Adrenal gland (tissue), 9 donors: ENCODE measurements at regions not wholly inside any gene's neighbourhood (a gene's known extent, or its start where the extent isn't known, plus 50 kb on each side); places are given as distances from the start of the nearest gene placed in this dataset.

ENCODE experiments used
- DNase-seq, 7 donors: peaks; one replicate each; pipeline ENCODE4 v3.0.0-alpha.2; 2019 to 2020
- H3K27ac ChIP-seq, 5 donors: fragments of 200-600 bp; sonication (generic) in 4 of 5; 1 replicate in 3 of 5; 2 replicates in 2 of 5; pipeline versions ENCODE4 v1.5.1 to v1.8.0; 2016 to 2020; ENCODE audit warnings: mild to moderate bottlenecking in 1 of 5
- H3K27me3 ChIP-seq: fragments of 200-600 bp; 2 replicates; pipeline ENCODE4 v1.8.0; 2021
- H3K36me3 ChIP-seq, 2 donors: fragments of 200-600 bp; replicated peaks in 1 of 2; 1 replicate in 1 of 2; 2 replicates in 1 of 2; pipeline versions ENCODE4 v1.5.1 to v1.8.0; 2018 to 2022
- H3K4me1 ChIP-seq, 2 donors: fragments of 200-600 bp; replicated peaks in 1 of 2; 1 replicate in 1 of 2; 2 replicates in 1 of 2; pipeline versions ENCODE4 v1.5.1 to v1.8.0; 2018 to 2021
- H3K4me3 ChIP-seq, 4 donors: fragments of 200-600 bp; sonication (generic) in 3 of 4; one replicate each; pipeline ENCODE4 v1.5.1; 2016 to 2018
- H3K9me3 ChIP-seq, 3 donors: fragments of 200-600 bp; sonication (generic) in 1 of 3; replicated peaks in 1 of 3; 1 replicate in 2 of 3; 2 replicates in 1 of 3; pipeline versions ENCODE4 v1.5.1 to v1.8.0; 2016 to 2021
- CTCF ChIP-seq, 6 experiments: fragments of 450-650 bp in 4 of 6; fragments of 200-600 bp in 2 of 6; sonication (generic) in 1 of 6; IDR thresholded peaks; 1 replicate in 5 of 6; 2 replicates in 1 of 6; pipeline versions ENCODE4 v1.5.1 to v1.8.0; 2016 to 2021; ENCODE audit warnings: antibody characterized with exemption in 6 of 6, mild to moderate bottlenecking in 2 of 6, moderate library complexity in 1 of 6
- POLR2A ChIP-seq, 2 donors: fragments of 450-650 bp; IDR thresholded peaks; one replicate each; pipeline ENCODE4 v1.6.1; 2017; ENCODE audit warnings: antibody characterized with exemption in 2 of 2, mild to moderate bottlenecking in 2 of 2, moderate library complexity in 1 of 2
- WGBS, 4 donors: extraction: QIAGEN DNeasy Blood & Tissue Kit in 2 of 4; methylation state at CpG; one replicate each; pipeline versions ENCODE4 v1.1.5 to v1.1.7; 2013 to 2017; 5-methylcytosine and 5-hydroxymethylcytosine counted together
- intact Hi-C, 2 donors: fragments of 100-400 bp; cut with DNase I; formaldehyde crosslinking; loops; one replicate each; pipeline versions ENCODE4 v1.14.1 to v1.15.0; 2022 to 2023
- donor health status: healthy with polysubstance abuse.
- donor health status: Bipolar disorder and iron deficiency.
- donor health status: DM: yes; HTN: yes; CAD: no.
- donor health status: DM: no; HTN: no; CAD: no.
- donor health status: DM: no; HTN: no; CAD: no.

DNA sequence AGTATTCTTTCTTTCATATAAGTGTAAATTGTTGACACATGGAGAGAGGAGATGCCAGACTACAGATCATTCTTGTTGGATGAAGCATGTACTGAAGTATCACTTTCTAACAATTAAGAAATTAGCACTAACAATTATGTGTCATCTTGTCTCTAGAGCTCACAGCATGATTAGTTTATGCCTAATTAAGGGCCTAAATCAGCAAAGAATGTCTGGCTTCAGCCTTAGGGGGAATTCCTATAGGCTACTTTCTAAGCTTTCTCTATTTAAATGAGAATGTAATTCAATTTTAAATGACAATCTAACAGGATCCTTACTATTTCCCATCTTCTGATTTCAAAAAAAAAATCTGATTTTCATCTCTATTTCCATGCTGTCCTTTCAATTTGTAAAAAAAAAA, 371.0 kb downstream of the EPHA7 start:
- intact Hi-C loops: no loop called here
- Histone ChIP-seq H3K4me1 (no peaks in the 10 kb centered on the region), H3K9me3 (no peaks in the 10 kb centered on the region), H3K4me3 (no peak overlapping the region), H3K27ac (no peak overlapping the region), H3K27me3 (no peaks in the 10 kb centered on the region), H3K36me3 (no peaks in the 10 kb centered on the region)
- no peak for TF ChIP-seq CTCF (IDR thresholded peaks at IDR 0.05)
- TF ChIP-seq POLR2A (IDR thresholded peaks at IDR 0.05): no peak
- no peak for DNase-seq

DNA sequence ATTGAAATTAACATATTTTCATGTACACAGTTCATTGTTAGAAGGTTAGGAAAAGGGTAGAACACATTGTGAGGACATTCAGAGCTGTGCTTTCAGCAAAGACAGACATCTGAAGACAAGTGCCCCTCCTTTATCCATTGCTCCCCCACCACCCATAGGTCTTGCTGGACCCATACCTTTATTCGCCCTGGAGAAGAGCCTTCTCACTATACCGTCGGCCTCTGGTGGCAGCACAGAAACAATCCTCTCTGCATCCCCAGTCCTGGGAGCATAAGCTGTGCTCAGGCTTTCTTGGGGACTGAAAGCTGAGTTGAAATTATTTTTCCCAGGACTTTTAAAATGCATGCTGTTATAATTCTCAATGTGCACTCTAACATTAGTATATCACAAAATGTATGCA, 372.3 kb downstream of the EPHA7 start:
- H3K27ac ChIP-seq: no peak overlapping the region
- no peak overlapping the region for H3K4me3 ChIP-seq
- no peak for DNase-seq
- no peak for TF ChIP-seq POLR2A (IDR thresholded peaks at IDR 0.05)
- TF ChIP-seq CTCF (IDR thresholded peaks at IDR 0.05): no peak
- H3K27me3 ChIP-seq: no peaks in the 10 kb centered on the region
- no peaks in the 10 kb centered on the region for H3K36me3 ChIP-seq
- intact Hi-C loops: no loop called here
- H3K4me1 ChIP-seq: no peaks in the 10 kb centered on the region
- WGBS, 4 donors: 51 to 73% (median 61%) methylated on average over 3 of the region's 3 CpGs
- no peaks in the 10 kb centered on the region for H3K9me3 ChIP-seq

DNA sequence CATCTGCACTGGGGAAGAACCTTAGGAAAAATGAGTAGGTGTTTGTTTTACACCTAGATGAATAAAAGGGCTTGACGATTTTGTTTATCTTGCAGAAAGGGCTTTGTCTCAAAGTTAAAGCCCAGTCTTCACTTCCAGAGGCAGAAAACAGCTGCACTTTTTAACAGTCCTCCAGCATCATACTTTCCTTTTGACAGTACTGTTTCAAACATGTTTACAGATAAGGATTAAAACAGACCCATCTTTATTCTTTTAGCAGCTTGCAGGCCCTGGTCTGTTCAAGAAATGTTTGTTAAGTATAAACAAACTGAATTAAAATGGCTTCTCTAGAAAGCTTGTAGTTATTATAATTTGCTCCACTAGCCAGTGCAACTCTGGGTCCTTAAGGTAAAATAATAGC, 374.2 kb downstream of the EPHA7 start:
- H3K9me3 ChIP-seq: no peaks in the 10 kb centered on the region
- intact Hi-C loops: no loop called here
- no peak overlapping the region for H3K4me3 ChIP-seq
- no peaks in the 10 kb centered on the region for H3K36me3 ChIP-seq
- H3K27ac ChIP-seq: no peak overlapping the region
- TF ChIP-seq POLR2A (IDR thresholded peaks at IDR 0.05): no peak
- TF ChIP-seq CTCF (IDR thresholded peaks at IDR 0.05): no peak
- 15 to 33% (median 28%) methylated on average over 1 of the region's 1 CpG for WGBS, 4 donors
- H3K4me1 ChIP-seq: no peaks in the 10 kb centered on the region
- no peaks in the 10 kb centered on the region for H3K27me3 ChIP-seq
- DNase-seq: no peak

DNA sequence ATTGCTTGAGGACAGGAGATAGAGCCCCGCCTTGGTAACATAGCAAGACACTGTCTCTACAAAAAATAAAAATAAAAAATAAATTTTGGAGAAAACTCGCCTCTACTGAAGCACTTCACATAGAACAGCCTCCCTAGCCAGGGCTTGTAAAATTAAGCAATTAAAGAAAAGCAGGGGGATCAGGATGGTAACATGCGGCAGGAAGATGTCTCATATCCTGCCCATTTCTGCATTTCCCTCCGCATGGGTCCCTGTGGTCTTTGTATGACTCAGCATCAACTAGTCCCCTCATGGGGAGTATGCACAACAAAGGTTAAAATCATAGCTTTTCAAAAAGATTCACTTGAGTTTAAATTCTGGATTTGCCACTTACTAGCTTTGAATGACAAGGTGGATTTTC, 379.0 kb downstream of the EPHA7 start:
- 54 to 75% (median 65%) methylated on average over 4 of the region's 4 CpGs for WGBS, 4 donors
- Histone ChIP-seq H3K36me3 (no peaks in the 10 kb centered on the region), H3K27me3 (no peaks in the 10 kb centered on the region), H3K9me3 (no peaks in the 10 kb centered on the region), H3K27ac (no peak overlapping the region), H3K4me3 (no peak overlapping the region), H3K4me1 (no peaks in the 10 kb centered on the region)
- no peak for DNase-seq
- no peak for TF ChIP-seq CTCF (IDR thresholded peaks at IDR 0.05)
- TF ChIP-seq POLR2A (IDR thresholded peaks at IDR 0.05): no peak
- intact Hi-C loops: no loop called here
